AG09319 (cell line): ENCODE measurements at regions not wholly inside any gene's neighbourhood (a gene's known extent, or its start where the extent isn't known, plus 50 kb on each side); places are given as distances from the start of the nearest gene placed in this dataset.

Experiments
- DNase-seq: peaks from one replicate; pipeline ENCODE4 v3.0.0-alpha.2; 2010; ENCODE audit warnings: low read depth; ENCODE audit errors: extremely low read depth
- TF ChIP-seq, protein P1 (sequence below): IDR thresholded peaks from 2 replicates; pipeline ENCODE4 v1.5.1; 2011; ENCODE audit warnings: low read depth, mild to moderate bottlenecking, inconsistent platforms, low read length, moderate library complexity

DNA sequence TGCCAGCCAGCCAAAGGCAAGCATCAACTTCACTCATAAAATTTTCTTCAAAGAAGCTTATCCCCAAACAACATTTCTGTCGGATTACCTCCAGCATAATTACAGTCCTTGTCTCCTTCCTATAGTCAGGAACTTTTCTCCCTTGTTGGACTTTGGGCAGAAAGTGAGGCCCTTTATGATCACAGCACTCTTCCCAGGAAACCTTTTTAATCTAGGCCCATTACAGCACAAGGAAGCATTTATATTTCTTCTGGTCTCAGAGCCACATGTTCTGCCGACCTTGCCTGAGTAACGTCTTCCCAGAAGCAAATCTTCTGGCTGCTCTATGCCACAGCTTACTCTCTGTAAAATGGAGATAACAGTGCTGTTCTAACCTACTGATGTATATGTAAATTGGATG lies 437.2 kb upstream of the SLC35B3 start:
- TF ChIP-seq, protein P1, sequence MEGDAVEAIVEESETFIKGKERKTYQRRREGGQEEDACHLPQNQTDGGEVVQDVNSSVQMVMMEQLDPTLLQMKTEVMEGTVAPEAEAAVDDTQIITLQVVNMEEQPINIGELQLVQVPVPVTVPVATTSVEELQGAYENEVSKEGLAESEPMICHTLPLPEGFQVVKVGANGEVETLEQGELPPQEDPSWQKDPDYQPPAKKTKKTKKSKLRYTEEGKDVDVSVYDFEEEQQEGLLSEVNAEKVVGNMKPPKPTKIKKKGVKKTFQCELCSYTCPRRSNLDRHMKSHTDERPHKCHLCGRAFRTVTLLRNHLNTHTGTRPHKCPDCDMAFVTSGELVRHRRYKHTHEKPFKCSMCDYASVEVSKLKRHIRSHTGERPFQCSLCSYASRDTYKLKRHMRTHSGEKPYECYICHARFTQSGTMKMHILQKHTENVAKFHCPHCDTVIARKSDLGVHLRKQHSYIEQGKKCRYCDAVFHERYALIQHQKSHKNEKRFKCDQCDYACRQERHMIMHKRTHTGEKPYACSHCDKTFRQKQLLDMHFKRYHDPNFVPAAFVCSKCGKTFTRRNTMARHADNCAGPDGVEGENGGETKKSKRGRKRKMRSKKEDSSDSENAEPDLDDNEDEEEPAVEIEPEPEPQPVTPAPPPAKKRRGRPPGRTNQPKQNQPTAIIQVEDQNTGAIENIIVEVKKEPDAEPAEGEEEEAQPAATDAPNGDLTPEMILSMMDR: no peak

DNA sequence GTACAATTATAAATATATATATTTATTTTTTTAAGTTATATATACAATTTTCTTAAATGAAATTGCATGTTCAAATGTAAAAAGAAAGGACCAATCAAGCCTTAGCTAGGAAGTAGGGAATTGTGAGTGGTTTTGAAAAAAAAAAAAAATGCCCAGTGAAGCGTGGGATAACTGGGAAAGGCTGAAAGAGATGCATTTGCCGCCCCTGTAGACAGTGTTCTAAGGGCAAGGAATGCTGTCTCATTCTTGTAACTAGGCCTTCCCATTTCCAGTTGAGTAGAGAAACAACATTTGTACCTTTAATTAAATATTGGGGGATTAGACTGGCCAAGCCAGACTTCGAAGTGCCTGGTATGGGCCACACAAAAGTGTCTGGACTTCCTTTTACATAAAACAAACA lies 430.1 kb upstream of the SLC35B3 start:
- no peak for DNase-seq
- TF ChIP-seq, protein P1: no peak

More for the DNA sequence above, 437.2 kb upstream of the SLC35B3 start:
- no peak for DNase-seq

DNA sequence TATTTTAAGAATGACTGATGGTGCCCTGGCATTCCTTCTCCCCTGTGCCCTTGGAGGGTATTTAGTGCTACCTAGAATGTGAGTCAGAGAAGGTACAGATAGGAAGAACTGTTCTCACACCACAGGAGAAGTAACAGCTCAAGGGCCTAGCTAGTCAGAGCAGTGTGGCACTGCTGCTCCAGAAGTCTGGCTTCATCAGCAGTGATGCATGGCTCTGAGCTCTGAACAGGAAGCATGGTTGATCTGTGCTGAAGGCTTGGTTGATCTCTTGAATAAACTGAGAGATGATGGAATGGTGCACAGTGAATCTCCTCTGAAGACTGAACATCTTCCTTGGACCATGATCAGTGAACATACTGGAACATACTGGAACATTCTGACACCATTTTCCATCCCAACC lies 425.3 kb upstream of the SLC35B3 start:
- no peak for DNase-seq
- TF ChIP-seq, protein P1: no peak

DNA sequence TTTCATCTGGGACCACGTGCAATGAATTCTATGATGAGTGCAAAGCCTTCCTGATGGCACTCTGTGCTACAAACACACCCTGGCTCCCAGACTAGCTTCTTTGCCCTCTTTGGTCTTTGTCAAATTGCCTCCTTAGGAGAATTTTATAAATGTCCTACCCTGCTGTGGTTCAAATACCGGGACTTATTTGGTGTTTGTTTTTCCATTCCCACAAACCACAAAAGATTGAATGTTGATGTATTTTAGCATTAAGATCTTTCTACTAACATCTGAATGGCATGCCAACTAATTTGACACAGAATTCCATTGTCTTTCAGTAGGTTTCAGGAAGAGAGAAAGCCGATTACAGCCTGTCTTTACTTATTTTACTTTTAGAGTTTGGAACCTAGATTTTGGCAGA lies 424.2 kb upstream of the SLC35B3 start:
- TF ChIP-seq, protein P1: no peak
- DNase-seq: no peak

DNA sequence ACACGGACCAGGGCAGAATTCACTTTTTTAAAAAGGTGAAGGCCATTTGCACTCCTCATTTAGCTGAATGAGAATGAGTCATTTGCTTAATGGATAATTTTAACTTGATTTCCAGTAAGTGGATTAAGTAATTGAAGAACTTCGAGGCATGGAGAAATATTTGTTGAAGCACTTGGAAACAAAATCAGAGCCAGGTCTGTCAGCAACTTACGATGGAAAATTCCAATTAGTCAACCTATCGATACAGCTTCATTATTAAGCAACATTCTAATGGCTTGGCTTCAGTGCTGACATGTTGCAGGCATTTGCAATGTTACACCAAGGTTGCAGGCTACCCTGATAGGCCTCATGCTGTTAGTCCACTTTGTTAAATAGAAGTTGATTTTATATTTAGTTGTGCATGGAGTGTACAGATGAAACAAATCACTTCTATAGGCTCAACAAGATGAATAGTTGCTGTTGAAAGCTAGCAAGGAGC lies 423.5 kb upstream of the SLC35B3 start:
- TF ChIP-seq, protein P1: no peak
- no peak for DNase-seq

DNA sequence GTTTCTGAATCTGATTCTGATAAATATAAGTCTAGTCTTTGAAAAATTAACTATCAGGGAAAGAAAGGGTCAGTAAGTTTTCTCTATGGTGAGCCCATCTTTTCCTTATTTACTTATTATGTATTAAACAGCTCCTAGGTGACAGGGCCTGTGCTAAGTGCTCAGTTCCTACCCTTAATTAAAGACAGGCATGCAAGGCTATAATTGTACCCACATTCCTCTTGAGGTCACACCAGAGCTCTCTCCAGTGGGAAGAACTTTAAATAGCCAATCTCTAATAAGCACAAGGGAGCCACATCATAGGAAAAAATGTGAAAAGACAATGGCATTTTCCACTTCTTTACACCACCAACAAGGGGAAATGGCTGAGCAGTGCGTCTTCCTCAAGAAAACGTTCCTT lies 421.8 kb upstream of the SLC35B3 start:
- TF ChIP-seq, protein P1: no peak
- no peak for DNase-seq

DNA sequence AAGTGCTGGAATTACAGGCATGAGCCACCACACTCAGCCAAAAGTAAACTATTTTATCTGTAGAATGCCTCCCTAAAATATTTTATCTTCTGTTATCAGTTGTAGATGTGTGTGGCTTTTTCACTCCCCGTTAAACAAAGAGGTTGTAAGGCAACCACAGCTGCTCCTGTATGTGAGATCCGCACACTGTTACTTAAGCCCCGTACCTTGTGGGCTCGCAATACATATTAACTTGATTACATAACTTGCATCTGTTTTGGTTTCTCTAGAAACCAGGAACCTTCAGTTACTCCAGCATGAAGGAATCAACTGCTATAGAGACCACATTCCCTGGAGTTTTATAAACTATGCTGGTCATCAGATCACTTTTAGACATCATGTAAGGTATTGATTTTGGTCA lies 420.1 kb upstream of the SLC35B3 start:
- DNase-seq: no peak

More for the DNA sequence above, 420.1 kb upstream of the SLC35B3 start:
- TF ChIP-seq, protein P1: no peak
